GM18505 (cell line): ENCODE measurements at regions not wholly inside any gene's neighbourhood (a gene's known extent, or its start where the extent isn't known, plus 50 kb on each side); places are given as distances from the start of the nearest gene placed in this dataset.

Experiments
- ATAC-seq: cut with Tn5 transposase; IDR thresholded peaks from one replicate; pipeline ENCODE4 v1.9.1; 2021; ENCODE audit not compliant: unreplicated experiment
- POLR2A ChIP-seq: IDR thresholded peaks from 4 replicates; pipeline ENCODE4 v1.6.1; 2011; ENCODE audit warnings: borderline replicate concordance; ENCODE audit not compliant: insufficient read depth, insufficient read length; ENCODE audit errors: extremely low read depth

DNA sequence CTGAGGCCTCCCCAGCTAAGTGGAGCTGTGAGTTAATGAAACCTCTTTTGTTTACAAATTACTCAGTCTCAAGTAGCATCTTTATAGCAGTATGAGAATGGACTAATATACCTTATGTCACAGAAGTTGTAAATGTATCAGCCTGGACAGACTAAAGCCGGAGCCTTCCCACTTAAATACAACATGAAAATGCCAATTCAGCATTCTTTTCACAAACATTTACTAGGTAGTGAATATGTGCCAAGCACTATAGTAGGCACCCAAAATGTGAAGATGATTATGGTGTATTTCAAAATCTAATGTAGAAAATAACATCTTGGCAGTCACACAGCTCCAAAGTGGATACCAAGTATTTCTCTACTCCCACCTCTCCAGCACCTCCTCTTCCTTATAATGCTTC is 693.0 kb downstream of the KCNJ2 start:
- ATAC-seq, result no peak

DNA sequence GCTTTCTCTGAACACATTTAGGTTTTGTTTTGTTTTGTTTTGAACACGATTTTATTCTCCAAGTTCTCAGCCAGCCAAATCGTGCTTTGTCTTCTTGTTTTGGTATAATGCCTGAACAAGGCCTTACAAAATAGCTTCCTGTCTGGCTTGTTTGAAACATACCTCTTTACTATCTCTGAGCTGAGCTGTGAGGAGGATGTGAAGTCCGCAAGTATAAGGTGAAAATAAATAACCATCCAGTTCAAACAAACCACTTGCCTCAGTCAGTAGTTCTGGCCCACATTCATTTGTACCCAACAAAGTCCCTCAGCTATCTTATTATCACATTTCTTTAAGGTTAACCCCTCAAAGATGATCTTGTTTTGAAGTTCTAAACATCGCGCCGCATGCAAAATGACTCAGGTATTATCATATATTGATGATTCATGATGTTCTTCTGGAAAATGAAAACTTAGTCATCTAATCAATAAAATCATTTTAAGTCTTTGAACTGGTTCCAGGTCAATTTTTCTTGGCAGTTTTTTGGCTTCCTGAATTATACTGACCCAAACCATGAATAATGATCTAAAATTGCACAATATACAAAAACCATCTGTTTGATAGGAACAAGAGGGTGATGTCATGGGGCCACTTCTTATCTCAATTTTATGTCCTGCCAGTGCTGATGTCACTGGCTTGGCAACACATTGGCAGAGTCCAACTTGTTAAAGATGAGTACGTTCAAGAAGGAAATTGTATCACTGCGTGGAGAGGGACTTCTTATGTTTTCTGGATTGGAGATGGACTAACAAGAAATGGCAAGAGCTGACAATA is 694.3 kb downstream of the KCNJ2 start:
- no peak for TF ChIP-seq POLR2A
- no peak for ATAC-seq

More for the DNA sequence above, 693.0 kb downstream of the KCNJ2 start:
- TF ChIP-seq POLR2A, result no peak

DNA sequence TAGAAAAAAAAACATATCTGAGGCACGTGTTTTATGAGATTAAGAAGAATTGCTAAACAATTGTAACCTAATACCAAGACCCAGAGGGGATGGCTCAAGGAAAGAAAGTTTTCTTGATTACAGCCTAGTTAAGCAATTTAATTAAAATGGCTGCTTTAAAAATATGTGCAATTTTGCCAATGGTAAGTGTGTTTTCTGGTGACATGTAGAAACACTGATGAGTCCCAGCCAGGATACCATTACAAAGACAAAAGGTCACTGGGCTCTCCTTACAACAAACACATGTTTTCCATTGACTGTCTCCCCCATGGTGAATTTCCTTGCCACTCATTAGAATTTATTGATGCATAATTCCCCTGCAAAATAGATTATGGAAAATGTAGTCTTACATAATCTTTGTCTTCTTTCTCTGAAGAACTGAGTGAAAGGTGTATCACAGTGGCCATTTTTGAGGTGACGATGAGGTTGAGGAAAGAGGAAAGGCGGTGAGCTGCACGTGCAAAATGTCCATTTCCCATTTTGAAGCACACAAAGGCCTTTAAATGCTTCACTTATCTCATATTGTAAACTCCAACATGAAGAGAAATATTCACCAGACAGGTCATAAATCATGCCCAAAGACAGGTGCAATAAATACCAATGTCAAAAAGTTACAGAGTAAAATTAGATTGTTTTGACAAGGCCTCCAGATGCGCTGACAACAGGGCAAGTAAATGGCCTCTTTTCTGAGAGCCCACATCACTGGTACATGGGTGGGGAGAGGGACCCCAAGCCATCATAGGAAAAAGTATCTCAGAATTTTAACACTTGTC is 696.9 kb downstream of the KCNJ2 start:
- ATAC-seq, result no peak
- no peak for TF ChIP-seq POLR2A

DNA sequence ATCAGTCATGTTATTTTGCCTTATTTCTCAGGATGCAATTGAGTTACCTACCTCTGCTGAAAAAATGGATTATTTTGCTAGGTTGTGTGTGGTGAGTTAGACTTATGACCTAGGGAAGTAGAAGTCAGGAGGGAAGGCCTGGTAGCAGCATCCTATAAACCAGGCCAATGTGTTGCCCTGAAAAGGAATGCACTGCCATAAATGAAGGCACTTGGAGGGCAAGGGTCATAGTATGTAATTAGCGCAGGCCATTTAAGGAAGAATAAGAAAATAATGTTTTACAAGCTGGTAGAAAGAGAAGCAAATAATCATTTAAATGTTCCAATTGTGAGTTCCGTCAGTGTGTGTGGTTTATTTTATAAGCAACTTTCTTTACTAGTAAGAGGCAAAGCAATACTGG is 698.8 kb downstream of the KCNJ2 start:
- no peak for TF ChIP-seq POLR2A
- no peak for ATAC-seq

DNA sequence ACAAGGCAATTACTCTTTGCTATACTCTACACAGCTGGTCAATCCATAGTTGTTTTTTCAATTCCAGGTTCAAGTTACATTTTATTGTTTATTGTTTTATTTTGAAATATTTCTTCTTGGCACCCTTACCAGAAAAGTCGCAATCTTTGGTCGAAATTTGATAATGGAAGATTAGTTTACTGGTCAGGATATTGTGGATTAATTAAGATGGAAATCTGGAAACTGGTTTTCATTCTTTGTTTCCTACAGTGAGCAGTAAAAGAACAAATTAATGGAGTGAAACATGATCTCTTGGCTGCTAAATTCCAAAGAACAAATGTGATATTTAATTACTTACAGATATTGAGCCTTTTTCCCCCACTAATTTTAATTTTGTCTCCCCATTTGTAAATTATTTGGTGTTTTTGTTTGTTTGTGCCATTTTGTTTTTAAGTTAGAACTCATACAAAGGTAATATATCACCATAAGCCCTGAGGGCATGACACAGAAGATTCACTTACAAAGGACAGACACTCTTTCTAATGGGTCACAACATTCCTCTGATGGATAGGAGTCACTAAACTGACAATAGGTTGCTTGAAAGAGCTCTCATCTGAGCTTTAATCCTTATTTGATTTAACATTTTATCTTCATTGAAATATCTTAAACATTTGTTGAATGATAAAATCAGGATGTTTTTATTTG is 700.2 kb downstream of the KCNJ2 start:
- TF ChIP-seq POLR2A, result no peak
- ATAC-seq, result no peak

DNA sequence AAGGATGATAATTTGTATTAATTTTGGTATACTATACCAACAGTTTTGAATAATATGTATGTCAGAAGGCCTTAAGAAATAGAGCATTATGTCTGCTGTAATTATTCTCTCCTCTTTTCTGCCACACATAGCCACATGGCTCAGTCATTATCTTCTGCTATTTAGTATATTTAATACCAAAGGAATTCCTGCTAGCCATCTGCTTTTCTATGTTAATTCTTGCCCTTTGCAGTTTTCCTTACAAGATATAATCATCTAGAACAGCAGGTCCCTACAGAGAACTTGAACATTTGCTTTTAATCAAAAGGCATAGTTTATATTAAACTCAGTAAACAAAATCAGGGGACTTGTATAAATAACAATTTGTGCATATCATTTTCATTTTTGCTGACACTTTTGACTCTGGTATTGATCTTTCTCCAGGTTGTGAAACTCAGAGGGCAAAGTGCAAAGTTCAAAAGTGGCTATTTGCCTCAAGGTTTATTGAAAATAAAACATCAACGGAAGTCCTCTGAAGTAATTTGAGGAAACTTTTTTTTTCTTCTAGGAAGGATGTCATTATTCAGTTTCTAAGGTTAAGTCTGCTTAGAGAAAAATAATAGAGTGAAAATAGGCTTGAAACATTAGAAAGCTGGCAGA is 702.0 kb downstream of the KCNJ2 start:
- no peak for TF ChIP-seq POLR2A
- no peak for ATAC-seq

DNA sequence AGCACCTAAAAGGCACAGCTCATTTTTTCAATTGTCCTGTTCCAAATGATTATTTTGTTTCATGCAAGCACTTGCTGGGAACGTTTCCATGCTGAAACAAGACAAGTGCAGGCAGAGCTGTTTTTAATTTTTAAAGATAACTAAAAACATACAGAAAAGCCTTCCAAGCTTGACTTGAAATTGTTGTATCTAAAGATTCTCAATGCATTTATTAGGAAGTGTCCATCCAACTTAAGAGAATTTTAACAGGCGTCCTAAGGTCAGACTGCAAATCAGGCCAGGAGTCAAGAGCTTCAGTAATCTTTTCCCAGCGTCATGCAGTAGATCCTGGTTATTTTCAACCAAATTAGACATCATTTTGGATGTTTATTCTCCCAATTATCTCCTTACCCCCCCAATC is 702.8 kb downstream of the KCNJ2 start:
- no peak for ATAC-seq
- TF ChIP-seq POLR2A, result no peak

DNA sequence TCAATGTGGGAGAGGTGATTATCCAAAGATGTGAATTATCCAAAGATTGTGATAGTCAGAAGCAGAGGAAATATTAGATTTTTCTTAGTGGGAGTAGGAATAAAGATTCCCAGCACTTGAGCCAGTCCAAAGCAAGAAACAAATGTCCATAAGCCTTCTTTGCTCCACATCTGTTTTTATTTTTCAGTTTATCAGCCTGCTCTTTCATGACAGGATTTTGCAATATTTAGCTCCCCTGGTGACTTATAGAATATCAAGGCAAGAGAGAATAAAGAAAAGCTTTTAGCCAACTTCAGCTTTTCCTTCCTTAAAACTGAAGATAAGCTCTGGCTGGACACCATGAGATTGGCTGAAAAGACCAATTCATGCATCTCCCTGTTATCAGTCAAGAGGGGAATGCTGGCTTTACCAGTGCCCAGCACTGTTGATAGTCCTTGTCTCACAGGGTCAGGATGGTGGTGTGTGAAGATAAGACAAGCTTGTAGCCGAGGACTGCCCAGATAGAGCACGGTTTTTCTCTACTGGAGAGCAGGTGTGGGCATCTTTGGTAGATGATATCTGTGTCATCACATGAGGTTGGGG is 706.5 kb downstream of the KCNJ2 start:
- ATAC-seq, result no peak
- TF ChIP-seq POLR2A, result no peak

DNA sequence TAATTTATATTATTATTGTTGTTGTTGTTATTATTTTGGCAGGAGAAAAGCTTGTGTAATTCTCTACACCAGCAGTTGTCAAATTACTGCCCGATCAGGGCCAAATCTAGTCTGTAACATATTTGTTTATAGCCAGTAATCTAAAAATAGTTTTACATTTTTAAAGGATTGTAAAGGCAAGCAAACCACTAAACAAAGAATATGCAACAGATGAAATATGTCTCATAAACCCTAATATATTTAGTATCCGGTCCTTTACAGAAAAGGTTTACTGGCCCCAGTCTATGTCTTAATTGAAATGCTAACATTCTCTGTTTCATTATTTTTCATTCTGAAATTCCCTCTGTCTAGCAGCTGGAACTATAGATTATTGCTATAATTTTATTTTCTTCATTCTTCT is 709.5 kb downstream of the KCNJ2 start:
- no peak for TF ChIP-seq POLR2A
- ATAC-seq, result no peak

DNA sequence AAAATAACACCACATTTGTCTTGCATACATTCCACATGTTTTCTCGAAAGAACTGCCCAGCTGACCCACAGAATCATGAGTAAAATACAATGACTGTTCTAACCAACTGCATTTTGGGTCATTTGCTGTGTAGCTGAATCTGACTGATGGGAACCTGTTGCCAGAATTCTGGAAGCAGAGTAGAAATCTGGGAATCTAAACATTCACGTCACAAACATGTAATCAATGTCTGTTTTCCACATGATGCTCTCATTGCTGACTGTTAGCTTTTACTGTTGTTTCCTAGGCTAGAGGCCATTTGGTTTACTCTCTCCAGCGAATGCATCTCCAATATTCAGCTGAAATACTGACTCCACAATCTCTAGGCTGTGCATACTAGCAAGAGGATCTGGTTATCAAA is 710.1 kb downstream of the KCNJ2 start:
- ATAC-seq, result no peak
- TF ChIP-seq POLR2A, result no peak

DNA sequence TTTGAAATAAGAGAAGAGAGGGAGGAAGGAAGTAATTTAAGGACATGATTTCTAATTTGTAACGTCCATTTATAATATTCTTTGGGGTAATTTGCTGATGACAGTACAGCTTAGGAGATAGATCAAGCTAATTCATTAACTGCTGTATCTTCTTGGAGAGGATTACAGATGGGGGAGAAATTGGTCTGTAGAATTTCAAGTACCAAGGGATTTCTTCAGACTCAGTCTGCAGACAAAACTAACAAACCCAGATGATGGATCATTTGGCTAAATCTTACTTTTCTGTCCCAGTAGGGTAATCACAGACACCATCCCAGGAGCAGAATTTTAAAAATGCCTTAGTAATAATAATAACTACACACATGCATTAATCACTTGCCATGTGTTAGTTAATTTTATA is 711.8 kb downstream of the KCNJ2 start:
- no peak for TF ChIP-seq POLR2A
- no peak for ATAC-seq

DNA sequence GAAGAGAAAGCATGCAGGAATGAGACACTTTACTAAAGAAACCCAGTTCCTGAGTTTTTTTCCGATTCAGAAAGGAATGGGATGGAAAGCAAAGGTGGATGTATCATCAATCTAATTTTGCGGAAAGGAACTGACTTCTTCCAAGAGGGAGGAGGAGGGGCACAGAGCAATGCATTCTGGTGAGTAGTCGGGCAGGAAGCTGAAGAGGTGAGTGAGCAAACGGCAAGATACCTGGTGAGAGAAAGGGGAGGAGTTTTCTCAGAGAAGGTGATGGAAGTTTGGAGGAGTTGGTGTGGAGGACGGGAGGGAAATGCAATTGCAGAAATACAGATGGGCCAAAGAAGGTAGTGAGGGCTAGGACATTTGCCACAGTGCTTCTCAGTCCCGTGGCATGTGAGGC is 713.2 kb downstream of the KCNJ2 start:
- TF ChIP-seq POLR2A, result no peak
- ATAC-seq, result no peak

DNA sequence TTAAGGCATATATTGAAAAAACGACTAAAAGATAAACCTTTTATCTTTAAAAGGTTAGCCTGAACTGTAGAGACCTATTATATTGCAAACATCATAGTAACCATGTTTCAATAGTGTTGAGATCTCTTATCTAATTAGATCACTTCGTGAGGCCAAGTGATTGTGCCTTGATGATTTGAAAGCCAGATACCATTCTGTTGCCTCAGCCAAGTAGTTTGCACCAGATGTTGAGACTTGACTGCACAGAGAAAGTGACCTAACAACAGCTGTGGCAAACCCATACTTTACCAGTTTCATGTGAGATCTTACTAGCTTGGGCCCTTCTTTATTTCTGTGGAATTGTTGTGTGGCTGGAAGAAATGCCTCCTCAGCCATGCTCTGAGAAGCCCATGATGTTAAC is 717.3 kb downstream of the KCNJ2 start:
- no peak for ATAC-seq

More for the DNA sequence above, 717.3 kb downstream of the KCNJ2 start:
- TF ChIP-seq POLR2A, result no peak
